ENCODE measurements at regions not wholly inside any gene's neighbourhood (a gene's known extent, or its start where the extent isn't known, plus 50 kb on each side); places are given as distances from the start of the nearest gene placed in this dataset.
"Not testable (repeated sequence)": the region's sequence is repeated elsewhere in the genome, so short reads cannot be mapped to it uniquely, and the experiment has no call there.

DNA sequence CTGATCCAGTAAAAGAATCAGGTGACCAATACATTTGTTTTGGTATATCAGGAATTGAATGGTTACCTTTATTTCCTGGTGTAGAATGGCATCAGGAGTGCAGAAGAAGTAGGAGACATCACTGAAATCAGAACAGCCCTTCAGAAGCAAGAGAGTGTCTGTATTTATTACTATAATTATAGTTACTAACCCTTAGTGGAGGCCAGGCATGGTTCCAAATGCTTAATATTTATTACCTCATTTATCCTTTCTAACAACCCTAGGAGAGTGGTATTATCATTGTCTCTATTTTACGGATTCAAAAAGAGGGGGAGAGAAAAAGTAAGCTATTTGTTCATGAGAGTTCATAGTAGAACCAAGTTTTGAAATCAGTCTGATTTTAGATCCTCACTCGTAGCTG lies 1292.9 kb downstream of the PCDH9 start:
- DNase-seq: no peak

DNA sequence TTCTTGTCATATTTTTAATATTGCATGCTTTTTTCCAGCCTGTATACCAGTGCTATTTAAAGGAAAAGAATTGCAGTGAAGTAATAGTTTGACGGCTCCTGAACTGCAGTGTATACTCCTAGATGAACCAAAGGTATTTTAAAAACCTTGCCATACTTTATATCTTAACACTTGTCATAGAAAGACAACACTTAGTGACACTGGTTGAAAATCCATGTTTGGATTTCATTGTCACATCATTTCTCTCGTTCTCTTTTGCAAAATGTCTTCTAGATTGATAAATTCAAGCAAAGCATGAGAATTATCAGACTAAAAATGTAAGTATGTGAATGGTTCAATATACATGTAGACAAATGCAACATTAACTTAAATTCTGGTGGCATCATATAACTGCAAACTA lies 1293.9 kb downstream of the PCDH9 start:
- no peak for DNase-seq

DNA sequence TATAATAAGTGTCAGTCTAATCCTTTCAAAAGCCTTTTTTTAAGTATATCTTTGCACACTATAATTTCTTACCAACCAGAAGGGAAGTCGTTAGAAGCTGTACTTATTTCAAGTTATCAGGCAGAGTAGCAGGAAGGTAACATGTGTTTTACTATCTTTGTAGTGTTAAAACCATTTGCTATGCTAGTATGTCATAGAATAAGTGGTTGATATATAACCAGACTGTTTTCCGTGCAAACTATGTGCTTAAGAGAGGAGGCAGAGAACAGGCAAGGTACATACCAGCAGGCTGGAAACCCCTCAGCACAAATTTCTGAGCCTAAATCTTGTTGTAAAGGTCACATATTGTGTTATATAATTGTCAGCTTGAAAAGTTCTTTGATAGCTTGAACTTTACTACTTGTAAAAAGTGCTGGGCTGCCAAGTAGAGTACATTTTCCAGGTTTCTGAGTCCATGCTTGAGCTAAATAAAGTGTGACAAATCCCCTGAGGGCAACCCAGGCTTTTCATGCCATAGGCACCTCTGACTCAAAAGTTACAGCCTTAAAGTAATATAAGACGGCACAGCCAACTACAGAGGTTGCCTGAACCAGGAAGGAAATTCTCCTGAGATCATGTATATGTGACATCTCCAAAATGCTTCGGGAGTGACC lies 1297.4 kb downstream of the PCDH9 start:
- no peak for DNase-seq

DNA sequence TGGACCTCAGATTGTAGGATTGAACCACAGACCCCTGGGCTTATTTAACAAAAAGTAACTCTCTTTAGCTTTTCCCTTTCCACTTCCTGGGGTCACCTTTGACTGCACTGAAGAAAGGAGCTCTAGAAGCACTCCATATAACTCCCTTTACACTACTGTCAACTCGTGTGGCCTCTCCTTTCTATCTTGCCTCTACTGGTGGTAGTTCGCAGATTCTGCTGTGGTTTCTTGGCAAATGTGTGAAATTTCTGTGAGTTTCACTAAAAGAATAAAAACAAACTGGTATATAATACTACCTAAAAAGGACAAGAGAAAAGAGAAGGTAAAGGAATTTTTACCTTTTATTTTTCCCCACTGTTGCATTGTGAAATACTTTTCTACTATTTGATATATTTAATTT lies 1298.1 kb downstream of the PCDH9 start:
- no peak for DNase-seq

DNA sequence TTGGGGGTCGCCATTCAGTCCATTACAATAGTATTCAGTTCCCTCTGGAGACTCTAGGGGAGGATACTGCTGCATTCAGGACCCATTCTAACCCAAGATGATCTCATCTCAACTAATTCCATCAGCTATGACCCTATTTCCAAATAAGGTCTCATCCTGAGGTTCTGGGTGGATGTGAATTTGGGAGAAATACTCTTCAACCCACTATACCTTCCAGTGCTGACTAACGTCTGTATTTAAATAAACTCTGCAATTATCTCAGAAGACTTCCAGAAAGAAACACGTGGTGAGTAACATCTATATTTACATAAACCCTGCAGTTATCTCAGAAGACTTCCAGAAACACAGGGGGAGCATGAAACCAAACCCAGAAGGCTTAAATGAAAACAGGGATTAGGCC lies 1300.7 kb downstream of the PCDH9 start:
- DNase-seq: no peak

DNA sequence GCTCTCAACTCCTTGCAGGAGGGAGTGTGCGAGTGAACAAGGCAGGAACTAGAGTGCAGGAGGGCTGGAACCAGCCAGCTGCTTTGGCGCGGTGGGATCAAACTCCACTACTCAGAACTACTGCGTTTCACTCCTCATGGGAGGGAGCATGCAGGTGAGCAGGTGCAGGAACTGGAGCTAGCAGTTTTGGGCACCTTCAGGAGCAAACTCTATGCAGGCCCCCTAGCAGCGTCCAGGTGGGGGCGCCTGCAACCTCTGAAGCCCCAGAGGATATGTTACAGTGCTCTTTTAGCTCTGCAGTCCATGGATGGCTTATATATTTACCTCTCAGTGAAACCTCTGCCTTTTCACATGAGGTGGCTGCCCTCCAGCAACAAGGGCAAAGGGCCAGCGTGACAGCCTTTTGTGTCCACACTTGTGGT lies 1303.4 kb downstream of the PCDH9 start:
- DNase-seq: no peak

DNA sequence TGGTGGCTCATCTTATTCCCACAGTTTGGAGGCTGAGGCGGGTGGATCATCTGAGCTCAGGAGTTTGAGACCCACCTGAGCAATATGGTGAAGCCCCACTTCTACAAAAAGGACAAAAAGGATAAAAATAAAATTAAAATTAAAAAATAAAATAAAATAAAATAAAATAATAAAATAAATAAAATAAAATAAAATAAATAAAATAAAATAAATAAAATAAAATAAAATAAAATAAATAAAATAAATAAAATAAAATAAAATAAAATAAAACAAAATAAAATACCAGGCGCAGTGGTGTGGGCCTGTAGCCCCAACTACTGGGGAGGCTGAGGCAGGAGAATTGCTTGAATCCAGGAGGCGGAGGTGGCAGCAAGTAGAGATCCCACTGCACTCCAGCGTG lies 1307.3 kb downstream of the PCDH9 start:
- not testable (repeated sequence) for DNase-seq

DNA sequence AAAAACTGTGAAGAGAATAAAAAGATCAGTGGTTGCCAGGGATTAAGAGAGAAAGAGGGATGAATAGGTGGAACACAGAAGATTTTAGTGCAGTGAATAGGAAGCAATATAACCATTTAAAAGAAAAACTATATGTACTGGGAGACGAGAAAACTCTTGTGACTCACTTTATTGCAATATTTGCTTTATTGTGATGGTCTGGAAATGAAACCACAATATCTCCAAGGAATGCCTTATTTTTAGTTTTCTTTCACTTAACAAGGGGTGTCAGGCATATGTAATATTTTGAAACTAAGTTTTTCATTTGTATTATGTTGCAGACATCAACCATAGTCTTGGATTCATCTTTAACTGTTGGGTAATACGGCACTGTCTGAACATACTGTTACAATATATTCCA lies 1308.2 kb downstream of the PCDH9 start:
- DNase-seq: no peak

DNA sequence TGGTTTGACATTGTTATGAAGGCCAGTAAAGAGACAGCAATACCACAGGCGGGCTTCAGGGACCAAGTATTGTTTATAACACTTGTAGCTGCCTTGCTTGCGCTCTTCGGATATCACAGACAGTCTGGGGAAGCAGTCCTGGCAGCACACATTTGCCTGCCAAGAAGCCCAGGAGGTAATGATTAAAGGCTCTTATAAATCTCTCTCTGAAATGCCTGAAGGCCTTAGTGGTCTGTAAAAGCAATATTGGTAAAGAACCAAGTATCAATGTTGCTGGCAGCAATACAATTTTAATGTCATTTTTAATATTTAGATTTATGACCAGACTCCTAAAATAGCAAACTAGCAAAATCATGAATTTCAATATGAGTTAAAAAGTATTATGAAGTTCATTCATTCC lies 1312.4 kb downstream of the PCDH9 start:
- no peak for DNase-seq

DNA sequence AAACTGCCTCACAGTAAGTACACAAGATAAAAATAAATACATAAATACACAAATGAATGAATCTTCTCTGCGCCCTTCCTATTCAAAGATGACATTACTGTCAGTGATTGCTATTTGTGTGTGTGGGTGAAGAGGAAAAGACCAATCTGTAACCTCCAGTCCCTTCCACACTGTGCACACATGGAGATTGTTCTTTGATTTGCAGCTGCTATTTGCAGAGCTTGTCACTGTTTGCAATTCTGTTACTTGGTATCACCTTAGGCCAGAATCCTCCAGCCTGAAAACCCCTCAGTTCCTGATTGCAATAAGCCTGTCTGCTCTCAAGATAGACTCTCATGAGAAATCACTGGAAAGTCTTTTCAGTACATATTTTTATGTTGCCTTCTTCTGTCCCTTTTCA lies 1314.9 kb downstream of the PCDH9 start:
- no peak for DNase-seq

DNA sequence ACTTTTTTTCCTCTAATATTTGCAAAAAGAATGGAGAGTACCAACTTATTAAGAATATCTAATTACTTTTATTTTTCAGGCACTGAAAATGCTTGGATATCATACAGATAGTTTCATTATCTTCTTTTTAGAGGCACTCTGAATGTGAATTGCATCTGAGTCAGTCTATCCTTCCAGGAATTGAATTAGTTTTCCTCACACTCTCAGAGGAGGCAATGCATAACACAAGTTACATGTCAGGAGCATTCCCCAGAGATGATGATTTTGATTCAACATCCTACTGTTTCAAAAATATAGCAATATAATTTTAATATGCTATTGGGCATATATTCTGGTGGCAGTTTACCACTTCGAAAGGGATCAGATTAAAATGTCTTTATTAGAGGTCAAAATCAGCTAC lies 1315.4 kb downstream of the PCDH9 start:
- no peak for DNase-seq

DNA sequence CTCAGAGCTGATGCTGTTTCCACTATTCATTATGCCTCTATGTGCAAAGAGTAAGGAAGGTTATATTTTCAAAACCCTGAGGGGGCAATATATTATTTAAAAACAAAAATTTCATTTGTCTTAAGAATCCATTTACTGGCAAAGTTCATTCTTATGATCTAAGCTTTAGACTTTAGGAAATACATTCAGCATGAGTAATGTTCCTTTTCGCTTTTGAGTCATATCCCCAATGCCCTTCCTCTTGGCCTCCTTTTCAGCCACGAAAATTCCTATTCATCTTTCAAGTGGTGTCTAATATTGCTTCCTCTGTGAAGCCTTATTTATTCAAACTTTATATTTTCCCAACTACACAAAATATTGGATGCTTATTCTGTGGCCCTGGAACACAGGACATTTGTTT lies 1317.0 kb downstream of the PCDH9 start:
- DNase-seq: no peak

DNA sequence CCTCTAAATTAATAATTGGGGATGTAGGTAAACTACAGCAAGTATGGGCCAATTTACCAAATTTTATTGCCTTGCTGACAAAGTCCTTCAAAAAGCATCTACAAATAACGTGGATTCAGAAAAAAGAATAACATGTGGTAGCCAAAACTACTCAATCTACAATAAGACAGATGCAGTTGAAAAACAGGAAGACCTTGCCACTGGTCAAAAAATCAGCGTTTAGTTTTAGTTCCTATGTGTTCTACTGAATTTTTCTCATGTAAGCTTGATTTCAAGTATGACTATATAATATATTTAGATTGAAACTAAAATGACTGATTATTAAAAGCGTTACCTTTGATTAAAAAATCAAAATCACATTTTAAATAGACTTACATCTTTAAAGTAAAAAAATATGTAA lies 1317.6 kb downstream of the PCDH9 start:
- no peak for DNase-seq

DNA sequence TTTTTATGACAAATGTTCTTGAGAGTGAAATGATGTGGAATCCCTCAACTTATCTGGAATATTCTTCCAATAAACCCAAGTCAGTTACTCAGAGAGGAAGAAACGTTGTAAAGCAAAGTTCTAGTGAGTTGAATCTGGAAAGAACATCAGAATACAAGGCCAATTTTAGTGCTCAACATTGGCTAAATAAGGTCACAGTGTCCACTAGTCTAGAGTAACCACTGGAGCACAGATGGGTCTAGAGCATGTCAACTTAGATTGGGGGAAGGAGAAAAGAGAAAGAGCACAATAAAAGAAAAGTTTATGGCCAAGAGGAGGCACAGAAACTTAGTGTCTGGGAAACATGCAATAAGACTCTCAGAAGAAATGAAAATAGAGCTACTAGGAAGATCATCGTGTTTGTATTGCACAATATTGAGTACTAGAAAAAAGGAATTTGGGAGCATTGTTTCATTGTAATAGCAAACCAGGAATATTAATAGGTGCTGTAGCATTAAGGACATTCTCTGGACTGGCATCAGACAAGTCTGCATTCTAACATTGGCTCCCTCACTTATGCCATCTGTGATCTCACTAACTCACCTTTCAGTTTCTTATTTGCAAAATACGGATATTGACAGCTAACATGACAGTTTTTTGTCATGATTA lies 1318.5 kb downstream of the PCDH9 start:
- no peak for DNase-seq

DNA sequence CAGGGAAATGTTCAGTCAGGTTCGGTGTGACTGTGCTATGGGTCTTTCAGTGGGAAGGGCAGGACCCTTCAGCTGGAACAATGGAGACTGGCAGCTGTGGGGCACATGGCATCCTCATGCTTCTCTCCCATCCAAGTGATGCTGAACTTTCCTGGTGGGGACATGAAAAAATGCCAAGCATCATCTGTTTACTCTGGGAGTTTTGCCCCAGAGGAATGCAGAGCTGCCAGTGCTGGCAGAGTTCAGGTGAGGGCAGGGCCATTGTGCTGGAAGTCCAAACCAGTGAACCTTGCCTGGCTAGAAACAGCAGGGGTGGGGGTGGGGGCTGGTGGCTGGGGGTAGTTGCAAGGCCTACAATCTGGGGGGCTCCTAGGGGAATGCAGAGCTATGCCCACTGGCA lies 1320.6 kb downstream of the PCDH9 start:
- no peak for DNase-seq

DNA sequence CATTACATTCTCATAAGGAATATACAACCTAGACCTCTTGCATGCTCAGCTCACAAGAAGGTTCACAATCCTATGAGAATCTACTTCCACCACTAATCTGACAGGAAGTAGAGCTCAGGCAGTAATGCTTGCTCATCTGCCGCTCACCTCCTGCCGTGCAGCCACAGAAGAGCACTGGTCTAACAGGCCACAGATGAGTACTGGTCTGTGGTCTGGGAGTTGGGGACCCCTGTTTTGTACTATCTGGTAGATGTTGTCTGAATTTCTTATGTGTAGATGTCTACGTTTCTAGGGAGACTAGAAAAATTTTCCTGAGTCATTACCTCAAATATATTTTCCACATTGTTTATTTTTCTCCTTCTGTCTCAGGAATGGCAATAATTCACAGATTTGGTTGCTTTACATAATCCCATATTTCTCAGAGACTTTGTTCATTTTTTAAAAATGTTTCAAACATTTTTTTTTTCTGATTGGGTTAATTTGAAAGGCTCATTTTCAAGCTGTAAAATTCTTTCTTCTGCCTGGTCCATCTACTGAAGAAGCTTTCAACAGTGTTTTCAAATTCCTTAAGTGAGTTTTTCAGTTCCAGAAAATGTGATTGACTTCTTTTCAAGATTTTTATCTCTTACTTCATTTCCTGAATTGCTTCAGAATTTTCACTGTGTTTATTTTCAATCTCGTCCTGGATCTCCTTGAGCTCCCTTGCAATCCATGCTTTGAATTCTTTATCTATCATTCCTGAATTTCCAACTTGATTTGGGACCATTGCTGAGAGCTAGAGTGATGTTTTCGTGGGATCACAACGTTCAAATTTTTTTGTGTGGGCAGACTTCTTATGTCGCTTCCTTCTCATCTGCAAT lies 1322.2 kb downstream of the PCDH9 start:
- DNase-seq: no peak

DNA sequence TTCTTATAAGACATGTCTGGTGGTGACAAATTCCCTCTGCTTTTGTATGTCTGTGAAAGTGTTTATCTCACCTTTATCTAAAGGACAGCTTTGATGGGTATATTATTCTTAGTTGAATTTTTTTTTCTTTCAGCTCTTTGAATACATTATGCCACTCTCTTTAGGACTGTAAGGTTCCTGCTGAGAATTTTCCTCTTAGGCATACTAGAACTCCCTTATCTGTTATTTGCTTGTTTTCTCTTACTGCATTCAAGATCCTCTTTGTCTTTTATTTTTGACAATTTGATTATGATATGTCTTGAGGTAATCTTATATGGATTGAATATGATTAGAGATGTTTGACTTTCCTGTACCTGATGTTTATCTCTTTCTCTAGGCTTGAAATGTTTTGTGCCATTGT lies 1328.4 kb downstream of the PCDH9 start:
- no peak for DNase-seq

DNA sequence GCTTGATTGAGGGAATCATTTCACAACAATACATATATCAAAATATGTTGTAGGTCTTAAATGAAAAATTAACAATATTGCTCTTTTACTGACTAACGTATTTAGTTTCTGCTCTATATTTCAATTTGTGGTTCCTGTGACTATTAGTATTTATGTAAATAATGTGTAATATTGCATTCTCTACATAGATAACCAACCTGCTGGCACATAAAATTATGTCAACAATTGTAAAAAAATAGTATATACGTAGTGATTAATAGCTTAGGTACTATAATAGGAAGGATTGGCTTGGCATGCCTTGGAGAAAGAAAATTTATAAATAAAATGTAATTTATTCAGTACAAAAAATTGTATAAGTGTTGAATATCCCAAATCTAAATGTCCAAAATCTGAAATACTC lies 1336.1 kb downstream of the PCDH9 start:
- no peak for DNase-seq

DNA sequence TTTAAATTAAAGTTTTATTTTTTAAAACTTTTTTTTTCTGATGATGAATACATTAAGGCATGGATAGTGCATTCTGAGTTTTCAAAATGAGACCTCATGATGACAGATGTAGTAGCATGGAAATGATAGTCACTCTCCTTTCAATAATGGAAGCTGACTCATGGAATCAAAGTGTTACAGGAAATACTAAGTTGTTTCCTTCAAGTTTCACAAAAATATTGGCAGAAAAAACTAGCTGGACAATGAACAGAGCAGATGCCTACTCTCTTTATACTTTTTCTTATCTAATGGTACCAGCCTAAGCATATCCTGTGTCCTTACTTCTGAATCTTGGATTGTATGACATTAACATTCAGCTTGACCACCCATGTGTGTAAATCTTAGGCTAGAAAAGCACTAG lies 1337.3 kb downstream of the PCDH9 start:
- no peak for DNase-seq

DNA sequence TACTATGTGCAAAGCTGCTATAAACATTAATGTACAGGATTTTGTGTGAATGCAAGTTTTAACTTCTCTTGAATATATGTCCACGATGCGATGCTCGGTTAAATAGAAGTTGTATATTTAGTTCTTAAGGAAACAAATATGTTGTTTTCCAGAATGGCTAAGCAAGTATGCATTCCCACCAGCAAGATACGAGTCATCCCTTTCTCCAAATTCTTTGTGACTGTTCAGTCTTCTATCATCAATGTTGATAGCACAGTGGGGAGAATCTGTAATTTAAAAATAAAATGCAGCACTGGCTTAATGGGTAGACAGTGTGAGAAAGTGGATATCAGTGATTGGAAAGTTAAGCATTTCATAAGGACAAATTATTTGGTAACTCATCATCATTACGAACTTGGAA lies 1340.8 kb downstream of the PCDH9 start:
- no peak for DNase-seq

DNA sequence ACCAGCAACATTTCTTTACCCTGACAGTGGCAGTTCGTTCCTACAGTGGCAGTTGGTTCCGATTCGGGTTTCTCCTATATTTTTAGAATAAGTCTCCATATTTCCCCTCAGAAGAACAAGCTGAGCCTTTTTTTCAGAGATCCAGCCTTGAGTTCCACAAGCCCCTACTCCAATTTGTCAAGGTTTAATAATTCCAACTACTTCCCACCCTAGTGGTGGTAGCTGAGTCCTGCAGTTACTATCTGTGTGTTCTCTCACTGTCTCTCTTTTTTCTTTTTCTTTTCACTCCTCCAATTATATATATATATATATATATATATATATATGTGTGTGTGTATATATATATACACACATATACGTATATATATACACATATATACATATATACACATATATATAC lies 1347.3 kb downstream of the PCDH9 start:
- DNase-seq: no peak

DNA sequence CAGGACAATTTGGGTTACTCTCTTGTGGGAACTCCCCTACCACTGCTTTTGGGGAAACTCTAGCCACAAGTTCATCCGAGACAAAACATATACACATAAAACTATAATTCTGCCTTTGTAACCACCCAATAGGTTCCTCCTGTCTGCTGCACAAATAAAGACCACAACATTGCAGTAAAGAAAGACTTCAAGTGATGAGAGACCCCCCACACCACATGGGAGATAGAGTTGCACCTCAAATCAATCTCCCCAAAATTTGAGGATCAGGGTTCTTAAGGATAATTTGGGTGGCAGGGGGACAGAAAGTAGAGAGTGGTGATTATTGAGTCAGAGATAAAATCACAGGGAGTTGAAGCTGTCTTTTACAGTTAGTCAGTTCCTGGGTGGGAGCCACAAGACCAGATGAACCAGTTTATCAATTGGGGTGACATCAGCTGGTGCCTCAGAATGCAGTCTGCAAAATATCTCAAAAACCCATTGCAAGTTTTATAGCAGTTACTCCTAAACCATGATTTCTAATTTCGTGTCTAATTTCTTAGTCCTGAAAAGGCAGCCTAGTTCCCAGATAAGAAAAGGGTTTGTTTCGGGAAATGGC lies 1348.5 kb downstream of the PCDH9 start:
- no peak for DNase-seq

DNA sequence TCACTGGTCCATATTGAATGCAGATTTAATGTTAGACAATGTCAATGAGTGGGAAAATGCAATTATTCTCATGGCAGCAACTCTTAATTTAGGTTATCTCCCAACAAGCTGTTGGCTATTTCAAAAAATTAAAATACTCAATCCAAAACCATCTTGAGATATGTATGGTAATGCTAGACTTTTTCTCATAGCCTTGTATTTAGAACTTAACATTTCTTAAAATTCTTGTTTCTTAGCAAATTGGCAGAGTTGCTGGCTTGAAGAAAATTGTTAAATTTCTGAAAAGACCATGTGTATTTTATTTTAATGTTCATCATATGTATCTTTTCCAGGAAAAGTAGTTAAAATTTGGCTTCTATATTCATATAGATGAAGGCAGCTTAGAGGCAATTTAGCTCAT lies 1355.1 kb downstream of the PCDH9 start:
- no peak for DNase-seq

DNA sequence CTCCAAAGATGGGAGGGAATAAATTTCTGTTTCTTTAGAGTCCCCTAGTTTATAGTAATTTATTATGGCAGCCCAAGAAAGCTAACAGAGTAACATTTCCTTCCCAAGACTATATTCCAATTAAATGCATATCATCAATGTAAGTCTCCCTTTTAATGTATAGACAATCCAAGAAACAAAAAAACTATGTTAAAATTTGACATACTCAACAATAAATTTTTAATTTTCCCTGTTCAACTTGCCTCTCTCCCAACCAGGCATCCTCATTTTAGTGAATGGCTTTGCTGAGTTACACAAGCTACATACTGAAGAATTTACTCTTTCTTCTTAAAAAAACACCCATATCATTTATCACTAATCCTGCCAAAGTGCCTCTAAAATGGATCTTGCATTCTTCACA lies 1357.7 kb downstream of the PCDH9 start:
- no peak for DNase-seq

Data from NCI-H1436 (cell line).